ENCODE measurements at regions not wholly inside any gene's neighbourhood (a gene's known extent, or its start where the extent isn't known, plus 50 kb on each side); places are given as distances from the start of the nearest gene placed in this dataset.
"Not testable (repeated sequence)": the region's sequence is repeated elsewhere in the genome, so short reads cannot be mapped to it uniquely, and the experiment has no call there.

- no peak for ATAC-seq
These were observed 1636.8 kb downstream of the PCDH9 start for GRCh38 chr13:65593298-65593874.

- no peak for ATAC-seq
These were observed 1637.4 kb downstream of the PCDH9 start for GRCh38 chr13:65592731-65593130.

DNA sequence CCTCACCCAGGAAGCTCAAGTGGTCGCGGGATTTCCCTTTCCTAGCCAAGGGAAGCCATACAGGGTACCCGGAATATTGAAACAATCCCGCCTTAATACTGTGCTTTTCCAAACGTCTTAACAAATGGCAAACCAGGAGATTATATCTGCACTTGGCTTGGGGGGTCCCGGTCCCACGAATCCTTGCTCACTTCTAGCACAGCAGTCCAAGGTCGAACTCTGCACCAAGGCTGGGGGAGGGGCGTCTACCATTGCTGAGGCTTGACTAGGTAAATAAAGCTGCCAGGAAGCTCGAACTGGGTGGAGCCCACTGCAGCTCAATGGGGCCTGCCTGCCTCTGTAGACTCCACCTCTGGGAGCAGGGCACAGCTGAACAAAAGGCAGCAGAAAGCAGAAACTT is 1644.8 kb downstream of the PCDH9 start:
- no peak for ATAC-seq

GRCh38 chr13:65584126-65584525 is 1646.0 kb downstream of the PCDH9 start:
- ATAC-seq, result no peak

DNA sequence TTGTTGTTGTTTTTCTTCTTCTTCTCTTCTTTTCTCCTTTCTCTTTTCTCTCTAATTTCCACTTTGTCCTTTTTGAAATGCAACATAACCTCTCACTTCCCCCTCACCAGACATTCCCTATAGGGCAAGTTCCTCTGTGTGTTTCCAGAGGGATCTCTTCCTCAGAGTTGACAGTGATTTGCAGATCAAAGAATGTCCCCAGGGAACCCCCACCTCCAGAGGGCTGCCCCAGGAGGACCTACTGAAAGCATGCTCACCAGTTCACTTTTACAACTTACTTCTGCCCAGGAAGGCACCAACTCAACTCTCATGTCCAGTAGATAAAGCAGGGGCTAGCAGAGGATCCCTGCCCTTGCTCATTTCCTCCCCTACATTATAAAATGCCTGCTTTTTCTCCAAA is 1648.0 kb downstream of the PCDH9 start:
- ATAC-seq, result no peak

- ATAC-seq, result not testable (repeated sequence)
These were observed 1665.6 kb downstream of the PCDH9 start for GRCh38 chr13:65564561-65564960.

GRCh38 chr13:65562305-65562704 is 1667.8 kb downstream of the PCDH9 start:
- ATAC-seq, result no peak

- ATAC-seq, result no peak
These were observed 1669.2 kb downstream of the PCDH9 start for GRCh38 chr13:65560936-65561335.

GRCh38 chr13:65555962-65556361 is 1674.2 kb downstream of the PCDH9 start:
- no peak for ATAC-seq

GRCh38 chr13:65553096-65553727 is 1676.9 kb downstream of the PCDH9 start:
- no peak for ATAC-seq

DNA sequence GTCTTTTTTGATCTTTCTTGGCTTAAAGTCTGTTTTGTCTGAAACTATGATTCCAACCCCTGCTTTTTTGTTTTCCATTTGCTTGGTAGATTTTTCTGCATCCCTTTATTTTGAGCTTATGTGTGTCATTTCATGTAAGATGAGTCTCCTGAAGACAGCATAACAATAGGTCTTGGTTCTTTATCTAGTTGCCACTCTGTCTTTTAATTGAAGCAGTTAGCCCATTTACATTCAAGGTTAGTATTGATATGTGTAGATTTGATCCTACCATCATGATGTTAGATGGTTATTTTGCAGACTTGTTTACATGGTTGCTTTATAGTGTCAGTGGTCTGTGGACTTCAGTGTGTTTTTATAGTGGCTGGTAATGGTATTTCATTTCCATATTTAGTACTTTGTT is 1678.9 kb downstream of the PCDH9 start:
- no peak for ATAC-seq

DNA sequence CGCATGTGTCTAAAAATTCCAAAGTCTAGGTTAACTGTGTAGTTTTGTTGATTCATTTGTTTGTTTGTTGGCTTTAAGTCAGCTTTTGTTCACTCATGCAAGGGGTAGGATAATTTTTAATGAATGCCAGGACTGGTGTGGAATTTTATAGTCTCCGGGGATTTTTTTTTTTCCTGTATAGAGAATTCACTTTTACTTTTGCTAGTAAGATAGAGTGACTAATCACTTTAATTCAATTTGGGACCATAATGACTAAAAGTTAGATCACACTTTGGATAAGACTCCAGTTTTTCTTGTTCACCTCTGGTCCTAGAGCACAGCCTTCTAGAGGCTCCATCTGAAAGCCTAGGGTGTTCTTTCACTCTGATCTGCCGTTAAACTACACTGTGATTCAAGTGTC is 1690.0 kb downstream of the PCDH9 start:
- ATAC-seq, result no peak

GRCh38 chr13:65535370-65535769 is 1694.8 kb downstream of the PCDH9 start:
- no peak for ATAC-seq

GRCh38 chr13:65532231-65532630 is 1697.9 kb downstream of the PCDH9 start:
- ATAC-seq, result no peak

DNA sequence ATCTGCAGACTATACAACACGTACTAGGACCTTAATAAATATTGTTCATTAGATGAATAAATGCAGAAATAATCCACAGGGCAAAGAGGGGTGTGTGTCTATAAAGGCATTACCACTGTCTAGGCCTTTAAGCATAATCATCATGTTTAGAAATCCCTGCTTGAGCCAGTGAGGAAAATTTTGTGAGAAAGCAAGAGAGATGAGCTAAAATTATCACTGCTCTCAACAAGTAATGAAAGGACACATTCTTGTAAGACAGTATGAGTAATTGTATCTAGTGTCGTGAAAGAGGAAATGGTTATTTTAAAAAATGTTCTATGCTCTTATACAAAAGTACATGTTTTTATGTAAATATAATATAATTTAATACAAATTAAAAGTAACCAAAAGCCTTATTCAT is 1699.4 kb downstream of the PCDH9 start:
- no peak for ATAC-seq

DNA sequence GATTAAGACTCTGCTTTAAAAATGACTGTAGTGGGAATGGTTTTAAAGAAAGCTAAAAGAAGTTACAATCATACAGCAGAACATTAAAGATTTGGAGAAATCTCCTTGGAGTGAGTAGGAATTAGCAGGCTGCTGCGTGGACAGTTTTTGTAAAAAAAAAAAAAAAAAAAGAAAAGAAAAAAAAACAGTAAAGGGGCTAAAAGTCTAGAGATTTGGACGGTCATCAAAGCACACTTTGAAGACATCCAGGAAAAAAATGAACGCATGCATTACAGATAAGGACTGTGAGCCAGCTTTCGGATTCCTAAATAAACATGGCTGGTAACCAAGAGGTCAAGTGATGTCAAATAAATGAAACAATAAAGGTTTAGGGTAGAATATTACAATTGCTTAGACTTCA is 1700.6 kb downstream of the PCDH9 start:
- no peak for ATAC-seq

DNA sequence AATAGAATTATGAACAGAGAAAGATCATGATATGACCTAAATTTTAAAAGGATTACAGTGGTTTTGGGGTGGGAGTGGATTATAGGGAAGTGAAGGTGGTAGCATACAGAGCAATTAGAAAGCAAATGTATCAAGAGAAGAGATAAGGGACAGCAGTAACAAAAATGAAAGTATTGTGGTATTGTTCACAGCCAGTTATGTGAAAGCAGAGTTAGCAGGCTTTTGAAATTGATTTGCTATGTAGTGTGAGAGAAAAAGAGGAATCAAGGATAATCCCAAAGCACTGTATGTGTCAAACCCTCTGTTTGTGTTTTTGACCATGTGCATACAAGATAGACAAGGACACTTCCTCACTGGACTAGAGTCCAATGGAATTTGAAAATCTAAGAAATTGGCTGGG is 1721.4 kb downstream of the PCDH9 start:
- no peak for ATAC-seq

- ATAC-seq, result no peak
These were observed 1721.8 kb downstream of the PCDH9 start for GRCh38 chr13:65508338-65508737.

DNA sequence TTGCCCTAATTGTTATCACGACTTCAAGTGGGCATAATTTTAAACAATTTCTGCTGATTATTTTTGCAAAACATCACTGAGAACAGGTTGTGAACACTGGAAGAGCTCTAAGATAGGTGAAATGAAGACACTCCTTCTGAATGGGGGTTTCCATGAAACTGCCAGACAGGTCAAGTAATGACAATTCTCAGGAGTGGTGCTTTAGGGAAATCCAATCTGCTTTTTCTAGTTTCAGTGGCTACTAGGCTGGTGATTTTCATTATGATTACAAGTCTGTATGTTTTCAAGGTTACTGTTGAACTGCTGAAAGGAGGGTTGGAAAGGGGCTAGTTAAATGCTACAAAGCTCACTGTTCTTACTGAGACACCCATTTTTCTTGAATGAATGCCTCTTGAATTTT is 1724.2 kb downstream of the PCDH9 start:
- no peak for ATAC-seq

DNA sequence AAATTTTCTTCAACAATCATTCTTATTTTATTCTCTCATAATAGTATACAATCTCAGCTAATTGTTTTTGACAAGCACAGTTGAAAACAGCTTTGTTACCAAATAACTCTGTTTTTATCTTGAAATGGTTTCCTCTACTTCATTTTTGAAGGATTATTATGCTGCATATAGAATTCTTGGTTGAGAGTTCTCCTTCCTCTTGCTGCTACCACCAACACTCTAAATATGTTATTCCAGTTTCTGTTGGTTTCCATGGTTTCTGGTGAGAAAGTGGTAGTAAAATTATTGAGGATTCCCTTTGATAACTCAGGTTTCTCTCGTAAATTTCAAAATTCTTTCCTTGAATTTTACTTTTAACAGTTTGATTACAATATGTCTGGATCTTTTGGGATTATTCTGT is 1725.9 kb downstream of the PCDH9 start:
- no peak for ATAC-seq

DNA sequence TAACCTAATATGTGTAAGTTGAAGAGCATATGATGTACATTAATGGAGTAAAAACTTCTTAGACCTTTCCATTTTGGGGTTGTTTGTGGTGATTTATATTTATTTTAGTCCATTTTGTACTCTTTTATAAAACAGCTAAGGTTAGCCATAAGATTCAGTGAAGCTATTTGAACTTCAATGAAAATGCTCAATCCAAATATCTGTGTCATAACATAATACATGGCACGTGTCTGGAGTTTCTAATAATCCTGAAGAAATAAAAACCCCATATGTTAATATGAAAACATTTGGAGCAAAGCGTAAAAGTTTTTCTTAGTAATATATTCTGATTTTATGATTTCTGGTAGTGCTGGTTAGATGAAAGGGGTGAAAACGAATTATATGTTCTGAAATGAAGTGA is 1729.7 kb downstream of the PCDH9 start:
- ATAC-seq, result no peak

- ATAC-seq, result no peak
These were observed 1730.9 kb downstream of the PCDH9 start for GRCh38 chr13:65499256-65499655.

DNA sequence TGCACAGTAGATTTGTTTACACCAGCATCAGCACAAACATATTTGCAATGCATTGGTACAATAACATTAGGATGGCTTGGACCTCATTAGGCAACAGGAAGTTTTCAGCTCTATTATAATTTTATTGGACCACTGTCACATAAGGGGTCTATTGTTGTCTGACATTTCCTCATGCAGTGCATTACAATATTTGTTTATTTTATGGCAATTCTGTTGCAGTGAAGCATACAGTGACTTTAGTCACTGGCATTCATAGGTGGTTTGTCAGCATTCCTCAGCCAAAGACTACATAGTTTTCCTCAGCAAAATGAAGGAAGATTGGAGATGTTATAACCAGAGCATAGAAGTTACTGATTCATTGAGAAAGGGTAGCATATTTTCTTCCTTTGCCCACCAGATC is 1732.9 kb downstream of the PCDH9 start:
- ATAC-seq, result no peak

GRCh38 chr13:65490725-65491124 is 1739.4 kb downstream of the PCDH9 start:
- ATAC-seq, result not testable (repeated sequence)

DNA sequence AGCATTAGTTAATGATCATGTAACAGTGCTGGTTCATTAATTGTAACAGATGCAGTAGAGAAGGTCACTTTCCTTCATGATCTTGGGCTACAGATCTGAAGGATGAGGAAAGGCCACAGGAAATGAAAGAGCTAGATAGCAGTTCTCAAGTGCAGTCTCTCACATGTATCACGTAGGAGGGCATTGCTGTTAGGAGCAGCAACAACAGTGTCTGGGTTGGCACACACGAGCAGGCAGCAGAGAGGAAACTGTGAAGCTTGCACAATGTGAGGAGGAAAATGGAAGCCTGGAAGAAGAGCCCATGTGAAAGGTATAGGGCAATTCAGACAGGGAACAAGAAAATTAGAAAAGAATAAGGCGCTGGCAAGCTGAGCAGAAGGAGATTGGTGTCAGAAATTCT is 1741.5 kb downstream of the PCDH9 start:
- no peak for ATAC-seq
